Body of pancreas (tissue), 4 donors: ENCODE measurements at regions not wholly inside any gene's neighbourhood (a gene's known extent, or its start where the extent isn't known, plus 50 kb on each side); places are given as distances from the start of the nearest gene placed in this dataset.
"Not testable (repeated sequence)": the region's sequence is repeated elsewhere in the genome, so short reads cannot be mapped to it uniquely, and the experiment has no call there.

Source experiments
- POLR2A ChIP-seq, 3 donors: fragments of 450-650 bp; IDR thresholded peaks; one replicate each; pipeline ENCODE4 v1.6.1; 2016; ENCODE audit warnings: antibody characterized with exemption in 3 of 3, mild to moderate bottlenecking in 2 of 3
- TF ChIP-seq, protein P1 (sequence below), 7 experiments: fragments of 450-650 bp in 4 of 7; fragments of 200-600 bp in 3 of 7; sonication (generic) in 3 of 7; IDR thresholded peaks; one replicate each; pipeline ENCODE4 v1.5.1; 2016 to 2019; ENCODE audit warnings: antibody characterized with exemption in 7 of 7

DNA sequence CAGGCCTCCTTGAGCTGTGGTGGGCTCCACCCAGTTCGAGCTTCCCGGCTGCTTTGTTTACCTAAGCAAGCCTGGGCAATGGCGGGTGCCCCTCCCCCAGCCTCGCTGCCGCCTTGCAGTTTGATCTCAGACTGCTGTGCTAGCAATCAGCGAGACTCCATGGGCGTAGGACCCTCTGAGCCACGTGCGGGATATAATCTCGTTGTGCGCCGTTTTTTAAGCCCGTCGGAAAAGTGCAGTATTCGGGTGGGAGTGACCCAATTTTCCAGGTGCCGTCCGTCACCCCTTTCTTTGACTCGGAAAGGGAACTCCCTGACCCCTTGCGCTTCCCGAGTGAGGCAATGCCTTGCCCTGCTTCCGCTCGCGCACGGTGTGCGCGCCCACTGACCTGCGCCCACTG lies 257.3 kb upstream of the TUT7 start:
- TF ChIP-seq, protein P1, sequence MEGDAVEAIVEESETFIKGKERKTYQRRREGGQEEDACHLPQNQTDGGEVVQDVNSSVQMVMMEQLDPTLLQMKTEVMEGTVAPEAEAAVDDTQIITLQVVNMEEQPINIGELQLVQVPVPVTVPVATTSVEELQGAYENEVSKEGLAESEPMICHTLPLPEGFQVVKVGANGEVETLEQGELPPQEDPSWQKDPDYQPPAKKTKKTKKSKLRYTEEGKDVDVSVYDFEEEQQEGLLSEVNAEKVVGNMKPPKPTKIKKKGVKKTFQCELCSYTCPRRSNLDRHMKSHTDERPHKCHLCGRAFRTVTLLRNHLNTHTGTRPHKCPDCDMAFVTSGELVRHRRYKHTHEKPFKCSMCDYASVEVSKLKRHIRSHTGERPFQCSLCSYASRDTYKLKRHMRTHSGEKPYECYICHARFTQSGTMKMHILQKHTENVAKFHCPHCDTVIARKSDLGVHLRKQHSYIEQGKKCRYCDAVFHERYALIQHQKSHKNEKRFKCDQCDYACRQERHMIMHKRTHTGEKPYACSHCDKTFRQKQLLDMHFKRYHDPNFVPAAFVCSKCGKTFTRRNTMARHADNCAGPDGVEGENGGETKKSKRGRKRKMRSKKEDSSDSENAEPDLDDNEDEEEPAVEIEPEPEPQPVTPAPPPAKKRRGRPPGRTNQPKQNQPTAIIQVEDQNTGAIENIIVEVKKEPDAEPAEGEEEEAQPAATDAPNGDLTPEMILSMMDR (IDR thresholded peaks at IDR 0.05): not testable (repeated sequence)
- TF ChIP-seq POLR2A (IDR thresholded peaks at IDR 0.05): not testable (repeated sequence)
